Right cardiac atrium (tissue), 5 donors: ENCODE measurements at regions not wholly inside any gene's neighbourhood (a gene's known extent, or its start where the extent isn't known, plus 50 kb on each side); places are given as distances from the start of the nearest gene placed in this dataset.

Experiments
- ATAC-seq, 2 donors: fragments of 200-7000 bp; cut with Tn5 transposase; one replicate each; pipeline versions ENCODE4 v1.8.0 to v1.9.1; 2020; ENCODE audit warnings: moderate library complexity in 2 of 2, mild to moderate bottlenecking in 1 of 2
- DNase-seq, 3 donors: peaks; one replicate each; pipeline ENCODE4 v3.0.0-alpha.2; 2020
- H3K27ac ChIP-seq: one replicate; pipeline ENCODE4 v1.5.1; 2013; ENCODE audit warnings: mild to moderate bottlenecking, low read length, control low read depth, moderate library complexity
- H3K27me3 ChIP-seq: one replicate; pipeline ENCODE4 v1.6.1; 2013; ENCODE audit not compliant: control insufficient read depth, insufficient read depth
- H3K4me1 ChIP-seq: one replicate; pipeline ENCODE4 v1.6.1; 2013; ENCODE audit warnings: low read length; ENCODE audit not compliant: control insufficient read depth, insufficient read depth
- H3K4me3 ChIP-seq: one replicate; pipeline ENCODE4 v1.5.1; 2013; ENCODE audit warnings: low read length, control low read depth
- H3K9me3 ChIP-seq: one replicate; pipeline ENCODE4 v1.6.1; 2013; ENCODE audit warnings: low read length; ENCODE audit not compliant: control insufficient read depth
- WGBS: extraction: QIAGEN DNeasy Blood & Tissue Kit; methylation state at CpG from one replicate; pipeline ENCODE4 v1.1.7; 2013; 5-methylcytosine and 5-hydroxymethylcytosine counted together
- intact Hi-C, 4 donors: fragments of 100-400 bp; cut with DNase I; formaldehyde crosslinking; loops; one replicate each; pipeline versions ENCODE4 v1.11.0 to v1.14.0; 2022 to 2023
- donor health status: healthy with polysubstance abuse.
- donor health status: DM: no; HTN: yes; CAD: no.
- donor health status: DM: no; HTN: no; CAD: no.
- donor health status: DM: no; HTN: yes; CAD: no; lungs with severe emphysema.
- donor health status: DM: yes; HTN: yes; CAD: no.

GRCh38 chr20:3354247-3354646, 53.2 kb downstream of the DNAAF9 start:
- ATAC-seq (no peak), DNase-seq (no peak)
- no peak overlapping the region for H3K27ac ChIP-seq
- WGBS, result 96% methylated on average over 1 of the region's 1 CpG
- intact Hi-C loops, result no loop called here
- no peaks in the 10 kb centered on the region for H3K4me1 ChIP-seq
- no peaks in the 10 kb centered on the region for H3K9me3 ChIP-seq
- no peaks in the 10 kb centered on the region for H3K27me3 ChIP-seq
- no peak overlapping the region for H3K4me3 ChIP-seq

- intact Hi-C loops, result no loop called here
- no peaks in the 10 kb centered on the region for H3K9me3 ChIP-seq
- no peak for DNase-seq
- H3K4me1 ChIP-seq, result no peaks in the 10 kb centered on the region
- no peak overlapping the region for H3K27ac ChIP-seq
- WGBS, result 92% methylated on average over 2 of the region's 2 CpGs
- no peaks in the 10 kb centered on the region for H3K27me3 ChIP-seq
- no peak overlapping the region for H3K4me3 ChIP-seq
- no peak for ATAC-seq
Observed at GRCh38 chr20:3353646-3354045, 53.8 kb downstream of the DNAAF9 start.

GRCh38 chr20:3352202-3352601, 55.3 kb downstream of the DNAAF9 start:
- no peak overlapping the region for H3K4me3 ChIP-seq
- H3K27ac ChIP-seq, result no peak overlapping the region
- H3K9me3 ChIP-seq, result no peaks in the 10 kb centered on the region
- H3K27me3 ChIP-seq, result no peaks in the 10 kb centered on the region
- intact Hi-C loops, result no loop called here
- WGBS, result 73% methylated on average over 6 of the region's 6 CpGs
- no peaks in the 10 kb centered on the region for H3K4me1 ChIP-seq
- DNase-seq (no peak), ATAC-seq (peak in 1 of 2 donors; percentile 26)

GRCh38 chr20:3350422-3350821, 57.0 kb downstream of the DNAAF9 start:
- ATAC-seq, result no peak
- WGBS, result 57% methylated on average over 1 of the region's 1 CpG
- no peak overlapping the region for H3K4me3 ChIP-seq
- H3K27me3 ChIP-seq, result no peaks in the 10 kb centered on the region
- H3K4me1 ChIP-seq, result no peaks in the 10 kb centered on the region
- no peak for DNase-seq
- no peak overlapping the region for H3K27ac ChIP-seq
- H3K9me3 ChIP-seq, result no peaks in the 10 kb centered on the region
- intact Hi-C loops, result no loop called here

GRCh38 chr20:3349786-3350185, 57.7 kb downstream of the DNAAF9 start:
- Histone ChIP-seq H3K27me3 (no peaks in the 10 kb centered on the region), H3K9me3 (no peaks in the 10 kb centered on the region), H3K4me1 (no peaks in the 10 kb centered on the region), H3K27ac (no peak overlapping the region), H3K4me3 (no peak overlapping the region)
- ATAC-seq, result no peak
- intact Hi-C loops, result no loop called here
- no peak for DNase-seq
- 92% methylated on average over 2 of the region's 2 CpGs for WGBS

- no peaks in the 10 kb centered on the region for H3K27me3 ChIP-seq
- no peak overlapping the region for H3K27ac ChIP-seq
- H3K4me3 ChIP-seq, result no peak overlapping the region
- 92% methylated on average over 3 of the region's 3 CpGs for WGBS
- no peaks in the 10 kb centered on the region for H3K9me3 ChIP-seq
- intact Hi-C loops, result no loop called here
- no peak for DNase-seq
- peaks cover 5% of the 10 kb centered on the region for H3K4me1 ChIP-seq
- no peak for ATAC-seq
Observed at GRCh38 chr20:3342766-3343165, 64.7 kb downstream of the DNAAF9 start.

GRCh38 chr20:3340443-3340842, 67.0 kb downstream of the DNAAF9 start:
- no peaks in the 10 kb centered on the region for H3K27me3 ChIP-seq
- 33% methylated on average over 9 of the region's 9 CpGs for WGBS
- DNase-seq (peak; percentile 79 to 92 (median 91)), ATAC-seq (peak; percentile 84 to 89)
- peak overlapping the region; percentile 79 for H3K27ac ChIP-seq
- intact Hi-C loops, result no loop called here
- no peaks in the 10 kb centered on the region for H3K9me3 ChIP-seq
- no peak overlapping the region for H3K4me3 ChIP-seq
- peaks cover 5% of the 10 kb centered on the region for H3K4me1 ChIP-seq

GRCh38 chr20:3339571-3339970, 67.9 kb downstream of the DNAAF9 start:
- intact Hi-C loops, result no loop called here
- no peak overlapping the region for H3K4me3 ChIP-seq
- H3K27ac ChIP-seq, result no peak overlapping the region
- no peaks in the 10 kb centered on the region for H3K9me3 ChIP-seq
- DNase-seq (no peak), ATAC-seq (no peak)
- no peaks in the 10 kb centered on the region for H3K27me3 ChIP-seq
- H3K4me1 ChIP-seq, result peaks cover 5% of the 10 kb centered on the region
- 98% methylated on average over 1 of the region's 1 CpG for WGBS

- no peak overlapping the region for H3K27ac ChIP-seq
- ATAC-seq (no peak), DNase-seq (no peak)
- no peaks in the 10 kb centered on the region for H3K9me3 ChIP-seq
- peaks cover 5% of the 10 kb centered on the region for H3K4me1 ChIP-seq
- no peak overlapping the region for H3K4me3 ChIP-seq
- no peaks in the 10 kb centered on the region for H3K27me3 ChIP-seq
- WGBS, result 95% methylated on average over 1 of the region's 1 CpG
- intact Hi-C loops, result no loop called here
Observed at GRCh38 chr20:3339076-3339475, 68.4 kb downstream of the DNAAF9 start.

- Histone ChIP-seq H3K4me3 (no peak overlapping the region), H3K9me3 (no peaks in the 10 kb centered on the region), H3K27ac (no peak overlapping the region), H3K27me3 (no peaks in the 10 kb centered on the region), H3K4me1 (no peaks in the 10 kb centered on the region)
- intact Hi-C loops, result no loop called here
- DNase-seq, result no peak
- WGBS, result 77% methylated on average over 8 of the region's 8 CpGs
- no peak for ATAC-seq
Observed at GRCh38 chr20:3334156-3334943, 73.1 kb downstream of the DNAAF9 start.

- no peaks in the 10 kb centered on the region for H3K9me3 ChIP-seq
- H3K4me1 ChIP-seq, result no peaks in the 10 kb centered on the region
- intact Hi-C loops, result no loop called here
- 82% methylated on average over 4 of the region's 4 CpGs for WGBS
- H3K4me3 ChIP-seq, result no peak overlapping the region
- H3K27ac ChIP-seq, result no peak overlapping the region
- no peak for DNase-seq
- ATAC-seq, result no peak
- no peaks in the 10 kb centered on the region for H3K27me3 ChIP-seq
Observed at GRCh38 chr20:3330046-3330741, 77.3 kb downstream of the DNAAF9 start.
